DMS153 (cell line): ENCODE measurements at regions not wholly inside any gene's neighbourhood (a gene's known extent, or its start where the extent isn't known, plus 50 kb on each side); places are given as distances from the start of the nearest gene placed in this dataset.

Source experiments
- DNase-seq: peaks from one replicate; lab custom pipeline; 2025; lab: John Stamatoyannopoulos, UW

- no peak for DNase-seq
These were observed 53.0 kb downstream of the RASSF10 start for GRCh38 chr11:13062115-13062514.

GRCh38 chr11:13064593-13064992, 55.5 kb downstream of the RASSF10 start:
- no peak for DNase-seq

- DNase-seq: no peak
These were observed 56.2 kb downstream of the RASSF10 start for GRCh38 chr11:13065200-13065787.

DNA sequence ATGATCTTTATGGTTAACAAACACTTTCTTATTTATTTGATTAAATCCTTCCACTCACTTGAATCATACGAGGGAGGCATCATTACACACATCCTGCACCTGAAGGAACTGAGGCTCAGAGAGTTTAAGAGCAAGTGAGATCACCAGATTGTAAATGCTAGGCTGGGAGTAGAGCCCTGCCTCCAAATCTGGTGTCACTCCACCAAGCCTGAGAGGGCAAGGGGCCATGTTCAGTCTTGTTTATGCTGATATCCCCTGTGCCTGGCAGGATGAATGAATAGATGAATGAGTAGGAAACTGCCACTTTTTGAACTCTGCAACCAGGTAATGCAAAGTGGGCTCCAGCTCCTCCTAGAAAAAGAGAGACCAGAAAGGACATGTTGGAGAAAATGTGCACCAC, 59.1 kb downstream of the RASSF10 start:
- no peak for DNase-seq

DNA sequence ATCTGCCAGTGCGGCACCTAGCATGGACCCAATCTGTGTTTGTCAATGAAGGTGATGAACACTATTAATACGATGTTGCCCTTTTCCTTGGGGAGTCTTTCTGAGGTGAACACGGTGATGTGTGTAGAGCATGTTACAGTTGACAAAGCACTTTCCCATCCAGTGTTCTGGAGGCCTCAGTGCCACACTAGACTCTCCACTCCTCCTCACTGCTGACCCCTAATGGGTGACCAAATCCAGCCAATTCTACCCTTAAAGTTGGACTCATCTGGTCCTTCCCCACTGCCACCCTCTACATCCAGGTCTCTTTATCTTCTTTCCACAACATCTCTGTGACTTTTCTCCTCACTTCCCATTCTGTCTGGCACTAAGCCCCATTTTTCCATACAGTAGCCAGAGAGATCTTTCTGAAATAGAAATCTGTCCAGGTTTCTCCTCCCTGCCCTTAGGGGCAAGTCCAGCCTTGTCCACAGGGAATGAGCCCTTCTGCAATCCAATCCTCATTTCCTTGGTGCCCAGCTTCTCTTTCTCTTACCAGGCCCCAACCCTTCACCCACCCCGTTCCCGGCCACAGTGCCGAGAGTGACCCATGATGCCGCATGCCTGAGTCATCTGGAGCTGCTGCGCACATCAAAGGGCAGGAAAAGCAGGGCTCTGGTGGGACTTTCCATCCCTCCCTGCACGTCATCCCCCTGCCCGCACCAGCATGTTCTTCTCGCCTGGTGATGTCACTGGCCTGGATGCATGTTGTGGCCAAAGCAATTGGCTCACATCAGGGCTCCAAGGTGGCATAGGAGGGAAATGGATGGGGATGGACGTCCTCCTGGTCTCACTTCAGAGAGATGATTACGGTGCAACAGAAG, 64.2 kb downstream of the RASSF10 start:
- DNase-seq: no peak

DNA sequence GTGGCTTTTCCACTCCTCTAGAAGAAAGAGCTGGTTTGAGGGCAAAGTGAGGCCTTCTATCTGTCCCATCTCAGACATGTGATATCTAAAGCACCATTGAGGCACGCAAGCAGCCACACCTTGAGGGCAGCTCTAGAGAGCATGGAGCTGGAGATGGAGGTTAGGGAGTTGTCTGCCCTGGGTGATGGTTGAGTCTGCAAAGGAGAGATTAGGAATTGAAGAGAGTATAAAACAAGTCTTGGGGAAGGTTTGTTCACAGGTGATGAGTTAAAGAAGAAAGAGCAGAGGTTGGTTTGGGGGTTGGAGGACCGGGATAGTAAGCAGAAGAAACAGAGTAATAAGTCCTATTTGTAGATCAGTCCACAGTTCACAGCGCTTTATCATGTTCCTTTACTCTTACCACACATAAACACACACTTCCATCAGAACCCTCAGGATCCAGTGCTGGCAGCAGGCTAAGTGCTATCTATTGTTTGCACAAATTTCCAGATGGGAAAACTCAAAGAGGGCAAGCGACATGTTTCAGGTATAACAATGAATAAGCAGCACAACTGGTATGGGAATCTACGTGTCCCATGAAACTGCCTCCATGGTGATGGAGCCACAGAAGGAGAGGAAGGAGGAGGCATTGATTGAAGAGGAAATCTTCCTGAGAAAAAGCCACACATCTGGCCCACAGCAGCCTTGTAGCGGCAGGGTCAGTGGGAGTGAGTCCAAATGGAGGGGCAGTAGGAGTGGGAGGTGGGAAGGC, 65.8 kb downstream of the RASSF10 start:
- no peak for DNase-seq

DNA sequence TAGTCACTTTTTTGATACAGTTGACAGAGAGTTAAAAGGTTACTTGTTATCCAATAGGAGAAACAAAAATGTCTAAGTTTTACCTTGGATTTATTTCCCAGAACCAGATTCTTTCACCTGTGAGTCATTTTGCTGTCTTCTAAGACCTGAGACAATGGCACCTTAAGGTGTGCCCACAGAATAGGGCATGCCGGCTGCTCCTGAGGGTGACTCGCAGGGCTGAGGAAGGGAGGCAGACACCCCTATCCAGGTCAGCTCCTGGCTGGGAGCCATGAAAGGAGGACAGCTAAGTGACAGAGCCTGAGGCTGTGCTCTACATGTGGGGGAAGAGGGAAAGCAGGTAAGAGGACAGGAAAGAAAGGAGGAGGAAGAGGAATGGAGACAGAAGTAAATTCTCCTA, 67.8 kb downstream of the RASSF10 start:
- DNase-seq: no peak

DNA sequence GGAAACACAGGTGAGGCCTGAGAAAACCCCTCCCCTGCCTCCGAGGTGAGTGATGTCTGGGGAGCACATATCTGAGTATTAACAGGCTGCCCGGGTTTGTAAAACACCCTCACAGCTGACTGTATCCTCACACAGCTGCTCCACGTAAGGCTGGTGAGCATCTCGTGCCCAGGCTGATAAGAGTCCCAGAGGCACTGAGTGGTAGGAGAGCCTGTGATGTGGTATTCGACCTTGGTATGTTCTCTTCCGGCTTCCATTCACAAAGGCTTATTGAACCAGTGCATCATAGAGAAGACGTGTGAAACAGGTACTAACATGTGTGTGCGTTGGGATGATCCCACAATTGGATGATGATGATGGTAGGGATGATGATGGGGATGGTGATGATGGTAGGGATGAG, 71.7 kb downstream of the RASSF10 start:
- no peak for DNase-seq

DNA sequence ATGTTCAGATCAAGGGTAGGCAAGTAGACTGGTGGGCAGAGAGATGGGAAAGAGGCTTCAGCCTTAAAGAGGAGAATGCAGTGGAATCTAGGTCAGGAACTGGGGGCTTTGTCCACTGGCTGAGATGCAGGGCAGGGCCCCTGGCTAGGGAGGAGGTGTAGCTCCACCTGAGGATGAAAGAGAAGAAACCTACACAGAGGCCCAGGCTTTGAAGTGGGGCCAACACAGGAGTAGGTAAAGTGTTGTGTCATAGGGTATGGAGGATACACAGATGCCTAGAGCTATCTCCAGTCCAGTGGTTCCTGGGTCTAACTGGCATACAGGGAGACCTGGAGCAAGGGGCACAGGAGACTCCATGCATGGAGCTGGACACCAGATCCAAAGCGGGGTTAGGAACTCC, 73.5 kb downstream of the RASSF10 start:
- DNase-seq: no peak

GRCh38 chr11:13090228-13090708, 81.2 kb downstream of the RASSF10 start:
- no peak for DNase-seq

- no peak for DNase-seq
These were observed 82.3 kb downstream of the RASSF10 start for GRCh38 chr11:13091373-13091772.

DNA sequence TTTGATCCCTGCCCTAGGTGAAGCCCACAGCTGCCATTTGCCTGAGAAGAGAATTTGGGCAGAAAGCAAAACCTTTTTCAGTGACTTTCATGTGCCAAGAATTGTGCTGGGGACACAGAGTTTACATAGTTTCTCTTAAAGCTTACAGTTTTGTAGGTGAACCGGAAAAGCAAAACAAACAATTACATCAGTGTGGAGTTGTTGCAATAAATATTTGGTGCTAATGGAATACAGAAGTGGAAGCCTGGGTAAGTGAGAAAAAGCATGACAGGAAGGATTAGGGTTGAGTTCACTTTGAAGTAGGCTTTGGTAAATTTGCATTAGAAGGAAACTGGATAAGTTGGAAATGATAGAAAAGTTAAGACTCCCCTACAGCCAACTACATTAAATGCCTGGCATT, 82.7 kb downstream of the RASSF10 start:
- DNase-seq: no peak

DNA sequence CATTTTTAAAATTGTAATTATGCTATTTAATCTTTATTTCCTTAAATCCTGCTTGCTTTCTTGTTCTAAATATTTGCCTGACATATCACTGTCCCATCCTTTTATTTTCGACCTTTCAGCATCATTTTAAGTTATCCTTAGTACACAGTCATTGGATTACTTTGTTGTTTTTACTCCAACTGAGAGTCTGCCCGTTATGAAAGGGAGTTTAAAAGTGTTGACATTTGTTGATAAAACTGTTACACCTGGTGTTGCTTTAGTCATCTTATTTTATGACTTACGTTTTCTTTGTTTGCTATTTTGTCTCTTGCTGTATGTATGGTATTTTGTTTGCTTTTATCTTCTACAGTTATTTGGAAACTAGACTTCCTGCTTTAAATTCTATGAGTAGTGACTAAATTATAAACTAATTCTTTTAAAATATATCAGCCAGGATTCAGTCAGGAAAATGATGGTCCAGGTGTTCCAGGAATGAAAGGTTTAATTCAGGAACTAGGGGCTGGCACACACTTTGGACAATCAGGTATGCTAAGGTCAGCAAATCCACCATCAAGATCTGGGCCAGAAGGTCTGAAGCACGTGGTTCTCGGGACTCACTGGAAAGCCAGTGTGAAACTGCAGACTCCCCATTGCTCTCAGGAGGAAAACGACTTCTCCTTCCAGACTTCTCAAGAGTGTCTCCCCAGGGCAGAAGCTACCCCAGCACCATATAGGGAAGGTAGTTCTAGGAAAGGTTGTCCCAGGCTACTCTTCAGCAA, 86.0 kb downstream of the RASSF10 start:
- peak; percentile 43 for DNase-seq

- peak; percentile 90 for DNase-seq
These were observed 88.9 kb downstream of the RASSF10 start for GRCh38 chr11:13098063-13098462.

- DNase-seq: no peak
These were observed 89.6 kb downstream of the RASSF10 start for GRCh38 chr11:13098616-13099289.

- no peak for DNase-seq
These were observed 92.8 kb downstream of the RASSF10 start for GRCh38 chr11:13101644-13102512.

DNA sequence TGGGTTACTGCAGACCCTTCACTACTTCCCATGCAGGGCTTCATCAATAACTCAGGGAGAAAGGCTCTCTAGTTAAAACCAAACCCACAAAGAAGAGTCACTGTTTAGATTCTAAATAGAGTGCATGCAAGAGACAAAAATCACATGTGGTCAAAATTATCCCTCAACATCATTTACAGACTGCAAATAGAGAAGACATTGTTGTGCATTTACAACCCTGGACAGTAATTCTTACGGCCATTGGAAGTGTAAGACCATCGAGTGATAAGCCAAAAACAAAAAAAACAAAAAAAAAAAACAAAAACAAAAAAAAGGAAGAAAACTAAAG, 93.4 kb downstream of the RASSF10 start:
- no peak for DNase-seq

DNA sequence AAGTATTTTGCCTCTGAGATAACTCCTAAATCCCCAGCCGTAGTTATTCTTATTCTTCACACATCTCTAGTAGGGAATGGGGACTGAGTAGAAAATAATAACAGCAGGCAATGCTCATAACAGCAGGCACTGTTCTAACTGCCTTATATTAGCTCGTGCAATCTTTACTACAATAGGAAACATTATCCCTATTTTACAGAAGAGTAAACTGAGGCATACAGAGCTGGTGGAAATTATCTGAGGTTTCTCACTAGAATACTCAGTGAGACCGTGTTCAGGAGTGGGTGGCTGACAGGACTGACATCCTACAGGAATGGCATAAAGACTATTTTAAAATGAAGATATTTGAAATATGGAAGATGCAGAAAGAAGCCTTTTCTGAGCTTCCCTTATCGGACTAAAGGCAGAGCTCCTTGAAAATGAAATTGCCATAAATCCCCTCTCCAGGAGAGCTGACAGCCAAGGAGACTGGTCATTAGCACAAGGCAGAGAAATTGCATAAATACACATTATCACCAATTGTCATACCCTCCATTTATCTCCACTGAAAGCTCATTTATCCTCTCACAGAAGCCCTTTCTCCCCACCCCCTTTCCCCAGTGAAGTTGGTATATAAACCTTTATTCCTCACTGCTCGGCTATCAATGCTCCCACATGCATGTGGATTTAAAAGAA, 93.9 kb downstream of the RASSF10 start:
- DNase-seq: no peak

GRCh38 chr11:13103962-13104554, 94.9 kb downstream of the RASSF10 start:
- no peak for DNase-seq
